Duodenal mucosa (tissue), 2 donors: ENCODE measurements at regions not wholly inside any gene's neighbourhood (a gene's known extent, or its start where the extent isn't known, plus 50 kb on each side); places are given as distances from the start of the nearest gene placed in this dataset.

ENCODE experiments used
- H3K27ac ChIP-seq: one replicate; pipeline ENCODE4 v1.7.0; 2013; ENCODE audit warnings: low read depth, low read length
- H3K27me3 ChIP-seq, 2 donors: one replicate each; pipeline ENCODE4 v1.7.0; 2013; ENCODE audit warnings: low read length in 2 of 2, control low read depth in 1 of 2; ENCODE audit not compliant: insufficient read depth in 2 of 2, control insufficient read depth in 1 of 2
- H3K36me3 ChIP-seq, 2 donors: one replicate each; pipeline ENCODE4 v1.7.0; 2013; ENCODE audit warnings: low read length in 2 of 2, control low read depth in 1 of 2; ENCODE audit not compliant: insufficient read depth in 2 of 2, control insufficient read depth in 1 of 2
- H3K4me1 ChIP-seq, 2 donors: one replicate each; pipeline ENCODE4 v1.7.0; 2013; ENCODE audit warnings: low read length in 2 of 2, control low read depth in 1 of 2; ENCODE audit not compliant: insufficient read depth in 2 of 2, control insufficient read depth in 1 of 2
- H3K4me3 ChIP-seq, 2 donors: one replicate each; pipeline ENCODE4 v1.7.0; 2013; ENCODE audit warnings: low read length in 2 of 2, low read depth in 1 of 2
- H3K9ac ChIP-seq, 2 donors: one replicate each; pipeline ENCODE4 v1.7.0; 2013; ENCODE audit warnings: low read length in 2 of 2, low read depth in 1 of 2
- H3K9me3 ChIP-seq, 2 donors: one replicate each; pipeline ENCODE4 v1.7.0; 2013; ENCODE audit warnings: low read length in 2 of 2, control low read depth in 1 of 2; ENCODE audit not compliant: control insufficient read depth in 1 of 2

DNA sequence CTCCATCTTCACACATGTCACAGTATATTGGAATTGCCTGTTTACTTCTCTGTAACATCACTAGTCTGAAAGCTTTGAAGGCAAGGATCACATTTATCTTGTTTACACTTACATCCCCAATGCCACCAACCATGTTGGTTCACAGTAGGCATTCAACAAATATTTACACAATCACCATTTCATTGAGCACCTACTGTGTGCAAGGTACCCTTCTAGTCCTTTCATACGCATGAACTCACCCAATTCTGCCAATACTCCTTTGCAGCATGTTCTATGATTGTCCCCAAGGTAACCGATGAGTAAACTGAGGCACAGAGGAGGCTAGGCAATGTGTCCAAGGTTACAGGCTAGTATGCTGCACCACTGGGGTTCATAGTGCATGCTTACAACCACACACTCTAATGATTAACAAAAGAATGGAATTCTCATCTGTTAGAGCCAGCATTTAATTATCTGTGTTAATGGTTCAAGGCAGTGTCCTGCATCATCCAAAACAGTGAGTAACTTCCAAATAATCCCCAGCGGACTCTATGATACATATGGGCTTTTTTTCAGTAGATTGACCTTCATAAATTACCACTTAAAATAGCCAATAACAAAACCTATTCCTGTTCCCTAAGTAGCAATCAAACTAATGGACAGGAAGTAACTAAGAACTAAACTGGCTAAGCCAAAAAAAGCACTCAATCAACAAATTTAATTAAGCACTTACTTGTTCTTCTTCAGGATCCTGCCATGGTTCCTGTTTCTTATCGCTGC lies 364.5 kb upstream of the XYLT1 start:
- Histone ChIP-seq H3K4me1 (no peaks in the 10 kb centered on the region), H3K4me3 (no peak overlapping the region), H3K9me3 (no peaks in the 10 kb centered on the region), H3K36me3 (no peaks in the 10 kb centered on the region), H3K27ac (no peak overlapping the region), H3K9ac (no peak overlapping the region), H3K27me3 (peaks cover 0 to 2% of the 10 kb centered on the region in 2 donors)

DNA sequence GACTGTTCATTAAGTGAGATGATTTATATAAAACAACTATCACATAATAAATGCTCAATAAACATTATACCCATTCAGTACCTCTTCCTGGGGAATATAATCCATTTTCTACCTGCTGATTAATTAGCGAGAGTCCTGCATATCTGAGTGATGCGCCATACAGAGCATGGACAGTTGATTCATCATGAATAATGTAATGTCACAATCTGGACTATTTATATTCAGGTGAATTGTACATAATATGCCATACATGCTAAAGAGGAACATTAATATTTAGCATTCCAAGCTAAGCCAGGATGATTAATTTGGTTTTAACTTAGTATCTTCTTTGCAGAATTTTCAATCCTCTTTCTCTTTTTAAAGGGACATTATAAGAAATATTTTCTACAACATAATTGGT lies 362.0 kb upstream of the XYLT1 start:
- Histone ChIP-seq H3K36me3 (no peaks in the 10 kb centered on the region), H3K4me1 (no peaks in the 10 kb centered on the region)

DNA sequence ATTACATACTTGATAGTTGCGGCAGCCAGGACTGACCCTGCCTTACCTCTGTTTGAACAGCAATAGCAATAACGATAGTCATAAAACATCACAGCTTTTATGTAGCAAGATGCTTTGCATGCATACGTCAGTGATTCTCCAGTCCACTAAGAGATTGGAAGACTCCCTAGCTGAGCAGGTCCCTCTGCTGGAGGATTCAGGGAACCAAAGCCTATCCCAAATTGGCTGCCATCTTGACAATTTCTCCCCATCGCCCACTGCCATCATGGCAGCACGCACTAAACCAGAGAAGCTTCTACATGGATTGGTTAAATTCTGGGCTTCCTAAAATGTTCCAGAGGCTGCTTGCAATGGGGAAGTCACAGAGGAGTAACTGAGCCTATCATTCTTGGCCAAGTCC lies 360.6 kb upstream of the XYLT1 start:
- Histone ChIP-seq H3K27ac (no peak overlapping the region), H3K9me3 (no peaks in the 10 kb centered on the region), H3K4me1 (no peaks in the 10 kb centered on the region), H3K36me3 (no peaks in the 10 kb centered on the region), H3K9ac (no peak overlapping the region), H3K27me3 (no peaks in the 10 kb centered on the region), H3K4me3 (no peak overlapping the region)

More for the DNA sequence above, 362.0 kb upstream of the XYLT1 start:
- no peak overlapping the region for H3K27ac ChIP-seq
- no peaks in the 10 kb centered on the region for H3K27me3 ChIP-seq
- H3K4me3 ChIP-seq = no peak overlapping the region
- H3K9me3 ChIP-seq = no peaks in the 10 kb centered on the region
- H3K9ac ChIP-seq = no peak overlapping the region

DNA sequence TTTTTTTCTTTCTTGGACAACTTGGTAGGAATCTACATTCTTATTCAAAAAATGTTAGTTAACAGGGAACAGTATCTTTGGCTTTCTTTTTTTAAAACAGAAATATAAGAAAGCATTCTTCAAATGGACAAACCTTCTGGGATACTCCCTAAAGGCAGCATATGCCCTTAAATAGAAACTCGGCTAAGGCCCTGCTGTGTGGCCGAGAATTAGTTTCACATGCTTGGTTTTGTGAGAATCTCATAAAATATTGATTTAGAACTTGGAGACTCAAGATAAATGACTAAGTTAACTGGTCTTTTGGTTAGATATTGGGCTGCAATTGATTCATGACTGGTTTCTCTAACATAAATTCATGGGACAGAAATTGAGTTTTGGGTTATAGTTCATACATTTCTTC lies 359.9 kb upstream of the XYLT1 start:
- H3K4me3 ChIP-seq = no peak overlapping the region
- H3K4me1 ChIP-seq = no peaks in the 10 kb centered on the region
- H3K27ac ChIP-seq = no peak overlapping the region
- H3K9me3 ChIP-seq = no peaks in the 10 kb centered on the region
- no peaks in the 10 kb centered on the region for H3K36me3 ChIP-seq
- H3K9ac ChIP-seq = no peak overlapping the region
- no peaks in the 10 kb centered on the region for H3K27me3 ChIP-seq

DNA sequence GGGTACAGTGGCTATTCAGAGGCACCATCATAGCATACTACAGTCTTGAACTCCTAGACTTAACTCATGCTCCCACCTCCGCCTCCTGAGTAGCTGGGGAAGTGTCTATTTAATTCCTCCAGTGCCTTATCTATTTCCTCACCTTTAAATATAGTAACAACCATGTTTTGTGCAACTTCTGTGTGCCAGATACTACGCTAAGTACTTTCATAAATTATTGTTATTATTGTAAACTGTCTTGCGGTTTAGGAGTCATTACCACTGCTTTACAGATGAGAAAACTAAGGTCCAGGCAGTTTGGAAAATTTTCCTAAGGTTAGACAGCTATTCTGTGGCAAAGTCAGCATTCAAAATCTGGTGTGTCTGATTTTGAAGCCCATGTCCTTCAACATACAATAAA lies 359.1 kb upstream of the XYLT1 start:
- H3K4me1 ChIP-seq = no peaks in the 10 kb centered on the region
- H3K36me3 ChIP-seq = no peaks in the 10 kb centered on the region
- H3K9me3 ChIP-seq = no peaks in the 10 kb centered on the region
- no peak overlapping the region for H3K27ac ChIP-seq
- no peaks in the 10 kb centered on the region for H3K27me3 ChIP-seq
- H3K4me3 ChIP-seq = no peak overlapping the region
- H3K9ac ChIP-seq = no peak overlapping the region

DNA sequence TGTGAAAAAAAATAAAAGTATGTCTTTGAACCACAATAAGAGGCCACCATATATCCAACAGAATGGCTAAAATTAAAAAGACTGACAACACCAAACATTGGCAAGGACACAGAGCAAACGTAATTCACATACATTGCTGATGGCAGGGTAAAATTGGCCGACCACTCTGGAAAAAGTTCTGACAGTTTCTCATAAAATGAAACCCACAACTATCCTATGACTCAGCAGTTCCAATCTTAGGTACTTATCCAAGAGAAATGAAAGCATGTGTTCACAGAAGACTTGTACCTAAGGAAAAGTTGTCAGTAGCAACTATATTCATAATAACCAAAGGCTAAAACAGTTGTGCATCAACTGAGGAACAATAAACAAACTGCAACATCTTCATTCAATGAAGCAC lies 357.3 kb upstream of the XYLT1 start:
- no peak overlapping the region for H3K4me3 ChIP-seq
- H3K27ac ChIP-seq = no peak overlapping the region
- H3K27me3 ChIP-seq = no peaks in the 10 kb centered on the region
- no peak overlapping the region for H3K9ac ChIP-seq
- H3K4me1 ChIP-seq = no peaks in the 10 kb centered on the region
- no peaks in the 10 kb centered on the region for H3K9me3 ChIP-seq
- H3K36me3 ChIP-seq = no peaks in the 10 kb centered on the region

DNA sequence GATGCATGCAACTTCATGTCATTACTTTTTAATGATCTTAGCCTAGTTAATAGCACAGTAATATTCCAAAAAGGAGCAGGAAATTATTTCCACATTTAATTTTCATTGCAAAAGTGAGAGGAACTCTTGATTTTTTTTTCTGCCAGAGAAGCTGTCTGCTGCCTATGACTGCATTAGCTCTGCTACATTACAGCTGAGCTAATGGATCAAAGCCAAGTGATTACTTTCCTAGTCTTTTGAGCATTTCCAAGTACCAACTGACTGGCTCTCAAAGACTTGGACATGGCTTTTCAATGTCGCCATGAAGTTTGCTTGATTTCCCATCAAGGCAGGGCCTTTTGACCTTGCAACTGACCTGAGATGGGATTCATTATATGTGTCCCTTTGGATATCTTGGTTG lies 356.6 kb upstream of the XYLT1 start:
- no peaks in the 10 kb centered on the region for H3K4me1 ChIP-seq
- no peaks in the 10 kb centered on the region for H3K27me3 ChIP-seq
- no peaks in the 10 kb centered on the region for H3K9me3 ChIP-seq
- H3K27ac ChIP-seq = no peak overlapping the region
- no peak overlapping the region for H3K9ac ChIP-seq
- no peaks in the 10 kb centered on the region for H3K36me3 ChIP-seq
- H3K4me3 ChIP-seq = no peak overlapping the region

DNA sequence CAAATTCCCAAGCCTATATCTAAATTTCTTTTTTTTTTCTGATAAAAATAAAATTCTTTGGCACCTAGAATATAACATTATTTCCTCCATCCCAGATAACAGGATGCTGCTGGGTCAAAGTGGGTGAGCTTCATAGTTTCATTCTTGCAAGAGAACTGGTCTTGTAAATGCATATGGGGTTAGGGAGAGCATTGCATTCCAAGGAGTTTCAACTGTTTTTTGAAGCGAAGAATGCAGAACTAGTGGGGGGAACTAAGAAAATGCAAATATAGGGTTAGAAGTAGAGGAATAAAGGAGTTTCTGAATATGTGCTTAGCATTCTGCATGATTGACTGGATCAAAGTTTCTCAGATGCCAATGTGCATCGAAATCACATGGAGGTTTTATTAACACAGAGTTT lies 347.2 kb upstream of the XYLT1 start:
- no peak overlapping the region for H3K4me3 ChIP-seq
- H3K27me3 ChIP-seq = no peaks in the 10 kb centered on the region
- H3K27ac ChIP-seq = no peak overlapping the region
- peaks cover 5 to 6% of the 10 kb centered on the region in 2 donors for H3K9me3 ChIP-seq
- no peaks in the 10 kb centered on the region for H3K36me3 ChIP-seq
- no peaks in the 10 kb centered on the region for H3K4me1 ChIP-seq
- H3K9ac ChIP-seq = no peak overlapping the region

DNA sequence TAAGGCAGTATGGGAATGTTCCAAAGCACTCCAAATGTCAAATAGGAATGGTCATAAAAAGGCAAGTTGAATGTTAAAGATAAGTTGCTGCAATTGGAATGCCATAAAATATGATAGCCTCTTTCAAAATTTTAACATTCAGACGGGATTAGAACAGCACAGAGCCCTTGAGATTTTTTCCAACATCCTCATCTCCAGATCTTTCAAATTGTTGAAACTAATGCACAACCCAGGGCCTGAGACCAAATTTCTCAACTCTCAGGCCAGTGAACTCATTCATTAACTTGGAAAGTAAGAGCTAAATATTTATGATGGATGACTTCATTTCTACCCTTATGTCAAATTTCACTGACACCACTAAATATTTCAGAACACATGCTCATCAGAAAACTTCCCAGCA lies 346.5 kb upstream of the XYLT1 start:
- no peak overlapping the region for H3K27ac ChIP-seq
- no peaks in the 10 kb centered on the region for H3K27me3 ChIP-seq
- no peaks in the 10 kb centered on the region for H3K4me1 ChIP-seq
- no peak overlapping the region for H3K4me3 ChIP-seq
- H3K9ac ChIP-seq = no peak overlapping the region
- peaks cover 5 to 6% of the 10 kb centered on the region in 2 donors for H3K9me3 ChIP-seq
- no peaks in the 10 kb centered on the region for H3K36me3 ChIP-seq

DNA sequence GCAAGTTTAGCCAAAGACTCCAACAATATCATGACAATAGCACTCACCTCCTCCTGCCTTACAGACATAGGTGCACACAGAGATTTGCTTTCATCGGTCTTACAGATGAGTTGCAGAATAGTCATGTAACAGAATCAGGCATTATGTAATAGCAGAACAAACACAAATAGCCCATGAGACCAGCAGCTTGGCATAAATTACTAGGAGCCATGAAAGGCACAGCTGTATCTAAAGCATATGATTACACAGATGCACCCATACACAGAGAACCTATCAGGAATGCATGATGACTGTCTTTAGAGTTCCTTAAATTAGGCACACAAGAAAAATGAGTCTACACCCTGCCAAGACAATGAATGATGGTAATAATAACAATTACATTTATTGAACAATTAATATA lies 342.0 kb upstream of the XYLT1 start:
- no peaks in the 10 kb centered on the region for H3K4me1 ChIP-seq
- no peaks in the 10 kb centered on the region for H3K27me3 ChIP-seq
- no peak overlapping the region for H3K9ac ChIP-seq
- no peaks in the 10 kb centered on the region for H3K36me3 ChIP-seq
- H3K27ac ChIP-seq = no peak overlapping the region
- no peak overlapping the region for H3K4me3 ChIP-seq
- H3K9me3 ChIP-seq = peaks cover 5 to 6% of the 10 kb centered on the region in 2 donors

DNA sequence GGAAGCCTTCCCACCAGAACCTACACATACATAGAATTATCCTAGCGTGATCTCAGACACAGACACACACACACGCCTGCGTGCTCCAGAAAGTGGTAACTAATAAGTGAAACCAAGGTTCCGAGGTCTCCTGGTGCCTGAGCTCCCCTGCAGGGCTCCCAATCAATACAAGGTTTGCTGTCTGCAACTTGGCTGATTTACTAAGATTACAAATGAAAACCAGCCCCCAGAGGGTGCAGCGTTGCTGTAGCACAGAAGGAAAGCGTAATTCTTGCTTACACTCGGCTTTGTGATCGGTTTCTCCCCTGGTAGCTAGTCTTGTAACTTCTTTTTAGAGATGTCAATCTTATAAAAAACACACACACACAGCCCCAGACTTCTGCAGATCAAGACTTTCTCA lies 334.1 kb upstream of the XYLT1 start:
- no peaks in the 10 kb centered on the region for H3K9me3 ChIP-seq
- no peaks in the 10 kb centered on the region for H3K27me3 ChIP-seq
- no peak overlapping the region for H3K27ac ChIP-seq
- H3K4me3 ChIP-seq = no peak overlapping the region
- no peaks in the 10 kb centered on the region for H3K36me3 ChIP-seq
- no peaks in the 10 kb centered on the region for H3K4me1 ChIP-seq
- H3K9ac ChIP-seq = no peak overlapping the region
